K562 (cell line): ENCODE measurements at regions not wholly inside any gene's neighbourhood (a gene's known extent, or its start where the extent isn't known, plus 50 kb on each side); places are given as distances from the start of the nearest gene placed in this dataset.
A peak's percentile ranks its signal among the peaks of the same experiment; 100 is the strongest.

Source experiments
- ATAC-seq: fragments of 200-7000 bp; cut with Tn5 transposase; 3 replicates; pipeline ENCODE4 v1.9.1; 2020; ENCODE audit warnings: moderate library complexity
- BruUV-seq: library from RNA; stranded (reverse); fragments of 400-500 nt; replicated peaks from 2 replicates; lab custom pipeline; 2021; lab: Mats Ljungman, UMichigan
- CTCF ChIA-PET: fragments of 300-600 bp; formaldehyde crosslinking; extraction: SDS; loops from one replicate; lab custom pipeline; 2021; ENCODE audit warnings: low intra/inter-chr PET ratio; lab: Yijun Ruan, JAX
- POLR2A ChIA-PET: fragments of 300-600, 350-650 bp; sonication (Branson Sonifier 250); formaldehyde crosslinking; extraction: SDS; loops from one replicate; lab custom pipeline; 2021; ENCODE audit warnings: antibody characterized with exemption, inconsistent platforms; lab: Yijun Ruan, JAX
- DNase-seq, 4 experiments: peaks; one replicate each; pipeline versions ENCODE4 v3.0.0 to v3.0.0-alpha.2; 2011 to 2018; ENCODE audit warnings: low spot score in 3 of 4, mixed read lengths in 3 of 4; ENCODE audit errors: extremely low read depth in 1 of 4
- FAIRE-seq: peaks from 2 replicates; lab custom pipeline; 2011; peaks lifted over from hg19 to GRCh38; lab: Jason Lieb, UNC
- H2AFZ ChIP-seq: 2 replicates; pipeline ENCODE4 v1.6.0; 2011; ENCODE audit warnings: low read depth, low read length, control low read depth, inconsistent platforms
- H3K27ac ChIP-seq: fragments of 200-600 bp; 3 replicates; pipeline ENCODE4 v1.8.0; 2011; ENCODE audit warnings: low read depth, mild to moderate bottlenecking, control low read depth, inconsistent platforms, low read length, moderate library complexity, mixed read lengths; ENCODE audit errors: extremely low read depth
- H3K27me3 ChIP-seq, 2 experiments: fragments of 300-600 bp in 1 of 2; 2 replicates in 1 of 2; 3 replicates in 1 of 2; pipeline versions ENCODE4 v1.6.0 to v1.8.0; 2011; ENCODE audit warnings: inconsistent platforms in 2 of 2, low read length in 2 of 2, mild to moderate bottlenecking in 1 of 2, mixed read lengths in 1 of 2, moderate library complexity in 1 of 2; ENCODE audit not compliant: control insufficient read depth in 2 of 2, insufficient read depth in 2 of 2
- H3K36me3 ChIP-seq: fragments of 300-600 bp; 3 replicates; pipeline ENCODE4 v1.8.0; 2011; ENCODE audit warnings: mild to moderate bottlenecking, low read length, inconsistent platforms; ENCODE audit not compliant: control insufficient read depth, insufficient read depth
- H3K4me1 ChIP-seq, 2 experiments: fragments of 200-600 bp in 1 of 2; replicated peaks in 1 of 2; 2 replicates in 1 of 2; 3 replicates in 1 of 2; pipeline versions ENCODE4 v1.5.1 to v1.8.0; 2011; ENCODE audit warnings: inconsistent platforms in 2 of 2, low read length in 2 of 2, mild to moderate bottlenecking in 1 of 2, mixed read lengths in 1 of 2, moderate library complexity in 1 of 2; ENCODE audit not compliant: control insufficient read depth in 2 of 2, insufficient read depth in 2 of 2
- H3K4me2 ChIP-seq: 2 replicates; pipeline ENCODE4 v1.6.1; 2011; ENCODE audit warnings: low read length, control low read depth, inconsistent platforms, mixed read lengths; ENCODE audit not compliant: insufficient read depth
- H3K4me3 ChIP-seq: fragments of 200-600 bp; sonication (generic), shearing (Covaris generic); 2 replicates; pipeline ENCODE4 v1.5.1; 2016; ENCODE audit warnings: control low read depth, inconsistent platforms
- H3K79me2 ChIP-seq: fragments of 200-600 bp; 3 replicates; pipeline ENCODE4 v1.8.0; 2011; ENCODE audit warnings: low read length, inconsistent platforms; ENCODE audit not compliant: control insufficient read depth, insufficient read depth
- H3K9ac ChIP-seq, 2 experiments: 2 replicates each; pipeline versions ENCODE4 v1.6.0 to v1.6.1; 2011; ENCODE audit warnings: low read depth in 2 of 2, low read length in 2 of 2, control low read depth in 1 of 2, inconsistent platforms in 1 of 2, mild to moderate bottlenecking in 1 of 2, mixed read lengths in 1 of 2; ENCODE audit not compliant: insufficient read depth in 1 of 2
- H3K9me1 ChIP-seq: one replicate; pipeline ENCODE4 v1.6.0; 2011; ENCODE audit warnings: inconsistent platforms, mild to moderate bottlenecking, low read length, moderate library complexity; ENCODE audit not compliant: control insufficient read depth, insufficient read depth
- H3K9me3 ChIP-seq: replicated peaks from 2 replicates; pipeline ENCODE4 v1.5.1; 2011; ENCODE audit warnings: low read depth, low read length, inconsistent platforms; ENCODE audit not compliant: control insufficient read depth, insufficient read depth
- H4K20me1 ChIP-seq: replicated peaks from 2 replicates; pipeline ENCODE4 v1.6.1; 2011; ENCODE audit warnings: low read length, inconsistent platforms, mixed read lengths; ENCODE audit not compliant: control insufficient read depth, insufficient read depth
- ATF3 ChIP-seq, 2 experiments: fragments of 450-650 bp in 1 of 2; sonication (generic) in 1 of 2; formaldehyde crosslinking in 1 of 2; IDR thresholded peaks in 1 of 2; conservative IDR thresholded peaks in 1 of 2; 2 replicates each; pipeline versions ENCODE4 v1.6.1 to v1.8.1; 2016 to 2023; ENCODE audit warnings: mild to moderate bottlenecking in 2 of 2, moderate library complexity in 2 of 2, inconsistent platforms in 1 of 2, missing genetic modification reagents in 1 of 2
- FOSL1 ChIP-seq: fragments of 200-800 bp; sonication (Bioruptor generic); conservative IDR thresholded peaks from 2 replicates; pipeline ENCODE4 v1.6.1; 2016; ENCODE audit warnings: missing genetic modification characterization, missing compliant biosample characterization
- JUND ChIP-seq, 2 experiments: IDR thresholded peaks; 2 replicates in 1 of 2; 3 replicates in 1 of 2; pipeline ENCODE4 v1.6.1; 2011; ENCODE audit warnings: borderline replicate concordance in 2 of 2, low read depth in 2 of 2, low read length in 2 of 2, improper control_type of control experiment in 1 of 2, missing biosample characterization in 1 of 2, missing genetic modification characterization in 1 of 2, missing genetic modification reagents in 1 of 2
- MAZ ChIP-seq, 2 experiments: fragments of 450-650 bp in 1 of 2; sonication (generic) in 1 of 2; formaldehyde crosslinking; IDR thresholded peaks in 1 of 2; conservative IDR thresholded peaks in 1 of 2; 2 replicates each; pipeline versions ENCODE4 v1.4.0 to v1.5.0; 2020; ENCODE audit warnings: mild to moderate bottlenecking in 1 of 2, missing genetic modification reagents in 1 of 2
- WGBS: fragments of 100-300 bp; shearing (Covaris generic); methylation state at CpG from one replicate; pipeline ENCODE4 v1.1.6; 2016; ENCODE audit warnings: low coverage, mixed read lengths; ENCODE audit not compliant: insufficient coverage; ENCODE audit errors: missing lambda C conversion rate; 5-methylcytosine and 5-hydroxymethylcytosine counted together
- in situ Hi-C: fragments of 300-500 bp; cut with MboI; formaldehyde crosslinking; loops from 4 replicates; pipeline ENCODE4 v1.15.0; 2018; ENCODE audit warnings: inconsistent platforms, mixed read lengths
- intact Hi-C: fragments of 100-400 bp; cut with micrococcal nuclease; formaldehyde crosslinking; loops from 2 replicates; pipeline ENCODE4 v1.14.2; 2022

DNA sequence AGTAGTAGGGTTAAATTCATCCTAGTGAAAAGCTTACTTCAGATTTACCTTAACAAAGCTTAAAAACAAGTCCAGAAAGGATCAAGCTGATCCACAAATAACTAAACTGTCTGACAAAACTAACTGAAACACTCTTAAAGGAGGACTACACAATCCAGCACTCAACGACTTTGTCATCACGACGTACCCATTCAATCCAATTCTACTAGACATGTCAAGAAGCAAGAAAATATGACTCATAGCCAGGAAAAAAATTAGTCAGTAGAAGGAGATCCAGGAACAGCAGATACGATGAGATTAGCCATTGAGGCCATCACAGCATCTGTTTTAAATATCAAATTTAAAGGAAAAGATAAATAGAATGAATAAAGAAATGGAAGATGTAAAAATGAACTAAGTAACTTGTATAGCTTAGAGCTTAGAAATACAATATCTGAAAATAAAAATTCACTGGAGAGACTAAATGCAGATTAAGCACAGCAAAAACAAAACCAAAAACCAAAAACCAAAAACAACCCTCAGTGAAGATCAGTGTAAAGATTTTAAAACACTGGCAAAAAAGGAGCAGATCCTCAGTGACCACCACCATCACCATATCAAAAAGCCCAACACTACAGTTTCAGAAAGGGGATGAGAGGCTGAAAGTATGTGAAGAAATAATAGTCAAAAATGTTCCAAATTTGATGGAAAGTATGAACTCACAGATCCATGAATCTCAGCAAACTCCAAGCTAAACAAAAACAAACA lies 95.0 kb upstream of the CCND2 start:
- H3K4me3 ChIP-seq: no peak overlapping the region
- no peak overlapping the region for H3K9ac ChIP-seq
- no peaks in the 10 kb centered on the region for H3K4me1 ChIP-seq
- no peaks in the 10 kb centered on the region for H3K9me1 ChIP-seq
- H3K4me2 ChIP-seq: no peak overlapping the region
- POLR2A ChIA-PET: interaction anchor here (0.6 to 0.7 kb wide), 2 partner anchors 16 to 100 kb away, joined by 3 to 4 read pairs; no protein-coding TSS in a partner anchor
- intact Hi-C loops (no loop called here), in situ Hi-C loops (no loop called here)
- H3K9me3 ChIP-seq: no peaks in the 10 kb centered on the region
- peak; percentile 54; the same call in 1 of the 2 replicates for TF ChIP-seq JUND (IDR thresholded peaks at IDR 0.05; ENCODE audit: borderline replicate concordance, low read depth, low read length)
- TF ChIP-seq JUND (tag; IDR thresholded peaks at IDR 0.05; ENCODE audit: borderline replicate concordance, low read depth, low read length): no peak
- peak; percentile 62 for TF ChIP-seq ATF3 (IDR thresholded peaks at IDR 0.05)
- TF ChIP-seq ATF3 (CRISPR knock-in tag; conservative IDR thresholded peaks at IDR 0.05): no peak
- no peak for TF ChIP-seq MAZ (CRISPR knock-in tag; conservative IDR thresholded peaks at IDR 0.05 in 1 of 2, IDR thresholded peaks at IDR 0.05 in 1 of 2)
- peak; percentile 63 for TF ChIP-seq FOSL1 (tag)
- DNase-seq (no peak), ATAC-seq (no peak), FAIRE-seq (no peak)
- H2AFZ ChIP-seq: no peak overlapping the region
- H3K36me3 ChIP-seq: no peaks in the 10 kb centered on the region
- no peaks in the 10 kb centered on the region for H4K20me1 ChIP-seq
- CTCF ChIA-PET: no interaction called here
- H3K27ac ChIP-seq: no peak overlapping the region
- H3K79me2 ChIP-seq: no peaks in the 10 kb centered on the region
- no peaks in the 10 kb centered on the region for H3K27me3 ChIP-seq
- WGBS: 5% methylated on average over 4 of the region's 4 CpGs
- BruUV-seq: no TSS peak
